IPS-18c (cell line): ENCODE measurements at regions not wholly inside any gene's neighbourhood (a gene's known extent, or its start where the extent isn't known, plus 50 kb on each side); places are given as distances from the start of the nearest gene placed in this dataset.

Experiments used
- H3K4me3 ChIP-seq: 2 replicates; pipeline ENCODE4 v1.7.0; 2013; ENCODE audit warnings: low read depth, mild to moderate bottlenecking, low read length, moderate library complexity; ENCODE audit not compliant: insufficient read depth
- H3K9me3 ChIP-seq: one replicate; pipeline ENCODE4 v1.6.1; 2013; ENCODE audit warnings: mild to moderate bottlenecking, low read length, moderate library complexity; ENCODE audit not compliant: control insufficient read depth, insufficient read depth

- H3K4me3 ChIP-seq: no peak overlapping the region
Measured at GRCh38 chr2:177068967-177069366, 143.6 kb upstream of the HNRNPA3 start.

GRCh38 chr2:177072090-177072489 lies 140.5 kb upstream of the HNRNPA3 start:
- H3K9me3 ChIP-seq: peaks cover 2% of the 10 kb centered on the region
- no peak overlapping the region for H3K4me3 ChIP-seq

More at GRCh38 chr2:177068967-177069366, 143.6 kb upstream of the HNRNPA3 start:
- peaks cover 2% of the 10 kb centered on the region for H3K9me3 ChIP-seq

- Histone ChIP-seq H3K9me3 (no peaks in the 10 kb centered on the region), H3K4me3 (no peak overlapping the region)
Measured at GRCh38 chr2:177073611-177074010, 139.0 kb upstream of the HNRNPA3 start.

GRCh38 chr2:177074099-177074710 lies 138.4 kb upstream of the HNRNPA3 start:
- Histone ChIP-seq H3K9me3 (no peaks in the 10 kb centered on the region), H3K4me3 (no peak overlapping the region)

GRCh38 chr2:177075254-177075653 lies 137.3 kb upstream of the HNRNPA3 start:
- no peak overlapping the region for H3K4me3 ChIP-seq

GRCh38 chr2:177076636-177077179 lies 135.9 kb upstream of the HNRNPA3 start:
- no peak overlapping the region for H3K4me3 ChIP-seq

More at GRCh38 chr2:177075254-177075653, 137.3 kb upstream of the HNRNPA3 start:
- no peaks in the 10 kb centered on the region for H3K9me3 ChIP-seq

GRCh38 chr2:177077778-177078177 lies 134.8 kb upstream of the HNRNPA3 start:
- Histone ChIP-seq H3K4me3 (no peak overlapping the region), H3K9me3 (no peaks in the 10 kb centered on the region)

More at GRCh38 chr2:177076636-177077179, 135.9 kb upstream of the HNRNPA3 start:
- H3K9me3 ChIP-seq: no peaks in the 10 kb centered on the region

- Histone ChIP-seq H3K4me3 (no peak overlapping the region), H3K9me3 (no peaks in the 10 kb centered on the region)
Measured at GRCh38 chr2:177078416-177078815, 134.2 kb upstream of the HNRNPA3 start.

- no peaks in the 10 kb centered on the region for H3K9me3 ChIP-seq
- no peak overlapping the region for H3K4me3 ChIP-seq
Measured at GRCh38 chr2:177078855-177079254, 133.7 kb upstream of the HNRNPA3 start.

GRCh38 chr2:177080746-177081284 lies 131.8 kb upstream of the HNRNPA3 start:
- Histone ChIP-seq H3K4me3 (no peak overlapping the region), H3K9me3 (no peaks in the 10 kb centered on the region)

- Histone ChIP-seq H3K4me3 (no peak overlapping the region), H3K9me3 (no peaks in the 10 kb centered on the region)
Measured at GRCh38 chr2:177084607-177085006, 128.0 kb upstream of the HNRNPA3 start.

- Histone ChIP-seq H3K4me3 (no peak overlapping the region), H3K9me3 (no peaks in the 10 kb centered on the region)
Measured at GRCh38 chr2:177088529-177088928, 124.1 kb upstream of the HNRNPA3 start.

GRCh38 chr2:177090967-177091366 lies 121.6 kb upstream of the HNRNPA3 start:
- H3K4me3 ChIP-seq: no peak overlapping the region
- H3K9me3 ChIP-seq: no peaks in the 10 kb centered on the region

GRCh38 chr2:177093371-177093770 lies 119.2 kb upstream of the HNRNPA3 start:
- Histone ChIP-seq H3K4me3 (no peak overlapping the region), H3K9me3 (no peaks in the 10 kb centered on the region)

GRCh38 chr2:177098001-177098613 lies 114.5 kb upstream of the HNRNPA3 start:
- H3K9me3 ChIP-seq: no peaks in the 10 kb centered on the region
- H3K4me3 ChIP-seq: no peak overlapping the region

GRCh38 chr2:177101930-177102329 lies 110.7 kb upstream of the HNRNPA3 start:
- Histone ChIP-seq H3K4me3 (no peak overlapping the region), H3K9me3 (no peaks in the 10 kb centered on the region)

- Histone ChIP-seq H3K9me3 (no peaks in the 10 kb centered on the region), H3K4me3 (no peak overlapping the region)
Measured at GRCh38 chr2:177106212-177106611, 106.4 kb upstream of the HNRNPA3 start.

GRCh38 chr2:177108890-177109289 lies 103.7 kb upstream of the HNRNPA3 start:
- H3K9me3 ChIP-seq: no peaks in the 10 kb centered on the region
- H3K4me3 ChIP-seq: no peak overlapping the region
